Astrocyte (in vitro differentiated cells and primary cell): ENCODE measurements at regions not wholly inside any gene's neighbourhood (a gene's known extent, or its start where the extent isn't known, plus 50 kb on each side); places are given as distances from the start of the nearest gene placed in this dataset.

Source experiments
- EZH2 ChIP-seq: IDR thresholded peaks from 2 replicates; pipeline ENCODE4 v1.6.1; 2012; ENCODE audit warnings: mild to moderate bottlenecking, low read length, inconsistent platforms; ENCODE audit not compliant: insufficient read depth
- TF ChIP-seq, protein P1 (sequence below): IDR thresholded peaks from 2 replicates; pipeline ENCODE4 v1.5.1; 2011; ENCODE audit warnings: low read depth, mild to moderate bottlenecking, inconsistent platforms, low read length, moderate library complexity; ENCODE audit not compliant: insufficient read depth

DNA sequence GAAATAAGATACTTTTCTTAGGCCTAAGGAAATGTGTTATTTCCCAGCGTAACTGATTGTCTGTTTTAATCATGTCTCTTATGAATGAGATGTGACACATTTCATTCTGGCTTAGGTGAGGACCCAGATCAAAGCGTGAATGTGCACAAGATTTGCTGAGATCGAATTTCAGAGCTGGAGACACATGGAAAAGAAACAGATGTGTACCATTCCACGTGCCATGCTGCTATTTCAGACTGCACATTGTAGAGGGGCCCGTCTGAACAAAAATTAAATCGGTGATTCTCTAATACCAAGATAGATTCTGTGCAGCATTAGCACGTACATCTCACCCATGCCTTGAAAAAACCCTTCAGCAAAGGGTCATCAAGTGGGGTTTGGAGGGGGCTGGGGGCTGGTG, 290.4 kb downstream of the AACS start:
- TF ChIP-seq, protein P1, sequence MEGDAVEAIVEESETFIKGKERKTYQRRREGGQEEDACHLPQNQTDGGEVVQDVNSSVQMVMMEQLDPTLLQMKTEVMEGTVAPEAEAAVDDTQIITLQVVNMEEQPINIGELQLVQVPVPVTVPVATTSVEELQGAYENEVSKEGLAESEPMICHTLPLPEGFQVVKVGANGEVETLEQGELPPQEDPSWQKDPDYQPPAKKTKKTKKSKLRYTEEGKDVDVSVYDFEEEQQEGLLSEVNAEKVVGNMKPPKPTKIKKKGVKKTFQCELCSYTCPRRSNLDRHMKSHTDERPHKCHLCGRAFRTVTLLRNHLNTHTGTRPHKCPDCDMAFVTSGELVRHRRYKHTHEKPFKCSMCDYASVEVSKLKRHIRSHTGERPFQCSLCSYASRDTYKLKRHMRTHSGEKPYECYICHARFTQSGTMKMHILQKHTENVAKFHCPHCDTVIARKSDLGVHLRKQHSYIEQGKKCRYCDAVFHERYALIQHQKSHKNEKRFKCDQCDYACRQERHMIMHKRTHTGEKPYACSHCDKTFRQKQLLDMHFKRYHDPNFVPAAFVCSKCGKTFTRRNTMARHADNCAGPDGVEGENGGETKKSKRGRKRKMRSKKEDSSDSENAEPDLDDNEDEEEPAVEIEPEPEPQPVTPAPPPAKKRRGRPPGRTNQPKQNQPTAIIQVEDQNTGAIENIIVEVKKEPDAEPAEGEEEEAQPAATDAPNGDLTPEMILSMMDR, result no peak
- TF ChIP-seq EZH2, result no peak
